H9 (cell line): ENCODE measurements at regions not wholly inside any gene's neighbourhood (a gene's known extent, or its start where the extent isn't known, plus 50 kb on each side); places are given as distances from the start of the nearest gene placed in this dataset.
A peak's percentile ranks its signal among the peaks of the same experiment; 100 is the strongest.

Experiments
- DNase-seq: peaks from one replicate; pipeline ENCODE4 v3.0.0-alpha.2; 2017
- H2AFZ ChIP-seq: one replicate; pipeline ENCODE4 v1.6.1; 2013; ENCODE audit warnings: mild to moderate bottlenecking, low read length, control low read depth, moderate library complexity
- H2AK5ac ChIP-seq: 2 replicates; pipeline ENCODE4 v1.6.1; 2013; ENCODE audit warnings: low read length, control low read depth, mixed read lengths; ENCODE audit not compliant: insufficient read length
- H2BK120ac ChIP-seq: one replicate; pipeline ENCODE4 v1.6.1; 2013; ENCODE audit warnings: low read depth, mild to moderate bottlenecking, low read length, control low read depth, inconsistent platforms; ENCODE audit not compliant: poor library complexity, severe bottlenecking
- H2BK12ac ChIP-seq: 2 replicates; pipeline ENCODE4 v1.6.1; 2013; ENCODE audit warnings: low read length, control low read depth, mixed read lengths, low read depth; ENCODE audit not compliant: insufficient read length
- H2BK15ac ChIP-seq: 2 replicates; pipeline ENCODE4 v1.6.1; 2013; ENCODE audit warnings: low read depth, low read length, control low read depth
- H2BK20ac ChIP-seq: one replicate; pipeline ENCODE4 v1.6.1; 2013; ENCODE audit warnings: low read depth, mild to moderate bottlenecking, low read length, control low read depth, inconsistent platforms; ENCODE audit not compliant: poor library complexity, severe bottlenecking
- H2BK5ac ChIP-seq: 2 replicates; pipeline ENCODE4 v1.6.1; 2013; ENCODE audit warnings: low read length, control low read depth, mixed read lengths; ENCODE audit not compliant: insufficient read length
- H3K14ac ChIP-seq: 2 replicates; pipeline ENCODE4 v1.6.1; 2013; ENCODE audit warnings: low read length, control low read depth; ENCODE audit not compliant: insufficient read depth
- H3K18ac ChIP-seq: 2 replicates; pipeline ENCODE4 v1.6.1; 2013; ENCODE audit warnings: low read depth, mild to moderate bottlenecking, mixed read lengths, low read length, control low read depth; ENCODE audit not compliant: insufficient read length
- H3K23ac ChIP-seq: 2 replicates; pipeline ENCODE4 v1.6.1; 2013; ENCODE audit warnings: low read length, control low read depth, mixed read lengths, low read depth; ENCODE audit not compliant: insufficient read length
- H3K23me2 ChIP-seq: 2 replicates; pipeline ENCODE4 v1.6.1; 2013; ENCODE audit warnings: low read depth, mild to moderate bottlenecking, mixed read lengths, low read length, control low read depth; ENCODE audit not compliant: insufficient read length, poor library complexity, severe bottlenecking
- H3K27ac ChIP-seq: 2 replicates; pipeline ENCODE4 v1.5.1; 2013; ENCODE audit warnings: low read length, control low read depth, mixed read lengths, low read depth; ENCODE audit not compliant: insufficient read length
- H3K27me3 ChIP-seq: 2 replicates; pipeline ENCODE4 v1.6.1; 2013; ENCODE audit warnings: low read length, control low read depth, inconsistent platforms; ENCODE audit not compliant: insufficient read depth
- H3K4ac ChIP-seq: 2 replicates; pipeline ENCODE4 v1.6.1; 2013; ENCODE audit warnings: low read depth, mild to moderate bottlenecking, control low read depth, inconsistent platforms, low read length, moderate library complexity
- H3K4me1 ChIP-seq: 2 replicates; pipeline ENCODE4 v1.6.1; 2013; ENCODE audit warnings: low read length, control low read depth, inconsistent platforms; ENCODE audit not compliant: insufficient read depth
- H3K4me2 ChIP-seq: 2 replicates; pipeline ENCODE4 v1.6.1; 2013; ENCODE audit warnings: low read length, control low read depth, mixed read lengths; ENCODE audit not compliant: insufficient read length, insufficient read depth
- H3K56ac ChIP-seq: 2 replicates; pipeline ENCODE4 v1.6.1; 2013; ENCODE audit warnings: low read depth, mild to moderate bottlenecking, mixed read lengths, low read length, control low read depth; ENCODE audit not compliant: insufficient read length
- H3K79me1 ChIP-seq: 2 replicates; pipeline ENCODE4 v1.6.1; 2013; ENCODE audit warnings: low read depth, mild to moderate bottlenecking, moderate library complexity, low read length, control low read depth, inconsistent platforms; ENCODE audit not compliant: insufficient read depth, poor library complexity, severe bottlenecking
- H3K79me2 ChIP-seq: 2 replicates; pipeline ENCODE4 v1.6.1; 2013; ENCODE audit warnings: low read length, control low read depth, inconsistent platforms; ENCODE audit not compliant: insufficient read depth
- H3K9ac ChIP-seq: 2 replicates; pipeline ENCODE4 v1.6.1; 2013; ENCODE audit warnings: low read length, control low read depth, mixed read lengths; ENCODE audit not compliant: insufficient read length; ENCODE audit errors: extremely low read depth
- H3K9me3 ChIP-seq: one replicate; pipeline ENCODE4 v1.6.1; 2013; ENCODE audit warnings: low read depth, low read length, inconsistent platforms; ENCODE audit not compliant: control insufficient read depth
- H3T11ph ChIP-seq: one replicate; pipeline ENCODE4 v1.6.1; 2013; ENCODE audit warnings: mild to moderate bottlenecking, low read length, control low read depth, inconsistent platforms
- H4K20me1 ChIP-seq: one replicate; pipeline ENCODE4 v1.6.1; 2013; ENCODE audit not compliant: control insufficient read depth, insufficient read length, insufficient read depth
- H4K5ac ChIP-seq: 2 replicates; pipeline ENCODE4 v1.6.1; 2013; ENCODE audit warnings: low read depth, mild to moderate bottlenecking, mixed read lengths, low read length, control low read depth; ENCODE audit not compliant: insufficient read length
- H4K8ac ChIP-seq: replicated peaks from 2 replicates; pipeline ENCODE4 v1.6.1; 2013; ENCODE audit warnings: low read length, control low read depth, mixed read lengths, low read depth; ENCODE audit not compliant: insufficient read length
- H4K91ac ChIP-seq: 2 replicates; pipeline ENCODE4 v1.6.1; 2013; ENCODE audit warnings: low read depth, mild to moderate bottlenecking, moderate library complexity, mixed read lengths, low read length, control low read depth; ENCODE audit not compliant: insufficient read length
- H3K27ac Mint-ChIP-seq, 3 experiments: 2 replicates in 2 of 3; 3 replicates in 1 of 3; pipeline ENCODE4 v1.8.0; 2020 to 2021; ENCODE audit warnings: mixed read lengths in 3 of 3, mild to moderate bottlenecking in 1 of 3, moderate library complexity in 1 of 3
- H3K27me3 Mint-ChIP-seq: 2 replicates; pipeline ENCODE4 v1.8.0; 2021; ENCODE audit warnings: low read depth, mild to moderate bottlenecking, moderate library complexity, mixed read lengths
- H3K36me3 Mint-ChIP-seq, 3 experiments: 2 replicates in 2 of 3; 3 replicates in 1 of 3; pipeline ENCODE4 v1.8.0; 2020 to 2021; ENCODE audit warnings: low read depth in 3 of 3, mixed read lengths in 3 of 3; ENCODE audit not compliant: insufficient read depth in 1 of 3
- H3K4me1 Mint-ChIP-seq, 2 experiments: 2 replicates each; pipeline ENCODE4 v1.8.0; 2020; ENCODE audit warnings: mixed read lengths in 2 of 2
- H3K4me3 Mint-ChIP-seq, 2 experiments: 2 replicates in 1 of 2; 3 replicates in 1 of 2; pipeline ENCODE4 v1.8.0; 2020 to 2021; ENCODE audit warnings: mild to moderate bottlenecking in 2 of 2, mixed read lengths in 2 of 2, moderate library complexity in 1 of 2
- H3K9me3 Mint-ChIP-seq, 2 experiments: 2 replicates in 1 of 2; 3 replicates in 1 of 2; pipeline ENCODE4 v1.8.0; 2020; ENCODE audit warnings: mild to moderate bottlenecking in 2 of 2, mixed read lengths in 2 of 2, moderate library complexity in 1 of 2
- CTCF ChIP-seq: fragments of 200-600 bp; sonication (generic); conservative IDR thresholded peaks from 3 replicates; pipeline ENCODE4 v1.8.0; 2021; ENCODE audit warnings: antibody characterized with exemption, mild to moderate bottlenecking
- WGBS: extraction: QIAGEN DNeasy Blood & Tissue Kit; methylation state at CpG from one replicate; pipeline ENCODE4 v1.1.7; 2013; ENCODE audit warnings: missing lambda C conversion rate, low lambda C conversion rate, mixed read lengths; ENCODE audit not compliant: insufficient read length; ENCODE audit errors: extremely low coverage; 5-methylcytosine and 5-hydroxymethylcytosine counted together

- Histone ChIP-seq H3K4me1 (0 out of 2 replicates have a peak, but pooled peaks cover 2% of the 10 kb centered on the region), H3K18ac (no peak overlapping the region), H2BK15ac (no peak overlapping the region), H2BK120ac (no peak overlapping the region), H3K14ac (no peak overlapping the region), H3K4ac (no peak overlapping the region), H3K79me1 (no peaks in the 10 kb centered on the region), H4K8ac (no peak overlapping the region), H3K27ac (no peak overlapping the region), H3K23me2 (no peaks in the 10 kb centered on the region), H2AFZ (no peak overlapping the region), H4K91ac (no peak overlapping the region), H3K9ac (no peak overlapping the region), H3K9me3 (no peaks in the 10 kb centered on the region), H4K20me1 (no peaks in the 10 kb centered on the region), H3T11ph (no peak overlapping the region), H2BK20ac (no peak overlapping the region), H3K27me3 (no peaks in the 10 kb centered on the region), H3K4me2 (no peak overlapping the region), H2BK5ac (no peak overlapping the region), H4K5ac (no peak overlapping the region), H2AK5ac (no peak overlapping the region), H3K56ac (no peak overlapping the region), H3K79me2 (no peaks in the 10 kb centered on the region), H3K23ac (no peak overlapping the region), H2BK12ac (no peak overlapping the region)
- no peak for DNase-seq
- WGBS = no CpG with 5 or more reads among the region's 2 CpGs
- Mint-ChIP-seq H3K4me1 (peaks cover 26% of the 10 kb centered on the region in 2 experiments), H3K9me3 (no peaks in the 10 kb centered on the region; a peak in 1 of 5 replicates), H3K27me3 (no peaks in the 10 kb centered on the region; the same call in none of the 2 replicates), H3K36me3 (no peaks in the 10 kb centered on the region; a peak in 1 of 7 replicates), H3K27ac (no peak overlapping the region), H3K4me3 (no peak overlapping the region)
- peak; percentile 75 for TF ChIP-seq CTCF
Observed at GRCh38 chr12:76688631-76689030, 75.3 kb upstream of the ZDHHC17 start.
